SH-SY5Y (cell line): ENCODE measurements at regions not wholly inside any gene's neighbourhood (a gene's known extent, or its start where the extent isn't known, plus 50 kb on each side); places are given as distances from the start of the nearest gene placed in this dataset.

Experiments
- GATA2 ChIP-seq: IDR thresholded peaks from 2 replicates; pipeline ENCODE4 v1.6.1; 2011; ENCODE audit warnings: mild to moderate bottlenecking, low read depth, low read length
- GATA3 ChIP-seq: IDR thresholded peaks from 2 replicates; pipeline ENCODE4 v1.6.1; 2011; ENCODE audit warnings: low read depth, mild to moderate bottlenecking, low read length, moderate library complexity

DNA sequence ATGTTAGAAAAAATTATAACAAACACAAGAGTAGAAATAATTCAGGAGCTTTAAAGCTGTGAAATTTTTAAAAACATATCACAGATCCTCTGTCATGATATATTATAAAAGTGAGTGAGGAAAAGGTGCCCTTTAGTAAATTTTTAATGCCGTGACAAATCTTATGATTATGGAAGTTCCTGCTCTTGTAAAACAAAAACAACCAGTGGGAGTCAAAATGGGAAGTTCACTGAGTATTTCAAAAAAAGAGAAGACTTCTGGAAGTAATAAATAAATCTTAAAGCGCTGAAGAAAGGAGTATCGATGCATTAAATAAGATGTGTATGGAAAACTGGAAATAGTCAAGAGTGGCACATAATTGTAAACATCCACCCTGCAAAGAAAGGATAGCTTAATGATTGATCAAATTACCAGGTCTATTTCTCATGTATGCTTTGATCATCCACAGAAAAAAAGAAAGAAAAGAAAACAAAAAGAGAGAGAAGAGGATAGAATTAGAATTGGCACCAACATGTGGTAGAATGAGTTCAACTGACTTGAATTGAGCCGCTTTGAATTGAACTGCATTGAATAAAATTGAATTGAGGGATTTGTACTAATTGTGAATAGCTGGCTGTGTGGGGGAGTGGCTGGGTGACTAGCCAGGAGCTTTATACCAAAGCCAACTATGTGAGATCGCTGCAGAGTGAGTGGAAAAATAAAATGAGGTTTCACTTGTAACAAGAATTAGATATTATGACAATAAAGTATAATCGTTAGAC lies 647.6 kb upstream of the SPRY2 start:
- TF ChIP-seq GATA3 (no peak), GATA2 (no peak)

DNA sequence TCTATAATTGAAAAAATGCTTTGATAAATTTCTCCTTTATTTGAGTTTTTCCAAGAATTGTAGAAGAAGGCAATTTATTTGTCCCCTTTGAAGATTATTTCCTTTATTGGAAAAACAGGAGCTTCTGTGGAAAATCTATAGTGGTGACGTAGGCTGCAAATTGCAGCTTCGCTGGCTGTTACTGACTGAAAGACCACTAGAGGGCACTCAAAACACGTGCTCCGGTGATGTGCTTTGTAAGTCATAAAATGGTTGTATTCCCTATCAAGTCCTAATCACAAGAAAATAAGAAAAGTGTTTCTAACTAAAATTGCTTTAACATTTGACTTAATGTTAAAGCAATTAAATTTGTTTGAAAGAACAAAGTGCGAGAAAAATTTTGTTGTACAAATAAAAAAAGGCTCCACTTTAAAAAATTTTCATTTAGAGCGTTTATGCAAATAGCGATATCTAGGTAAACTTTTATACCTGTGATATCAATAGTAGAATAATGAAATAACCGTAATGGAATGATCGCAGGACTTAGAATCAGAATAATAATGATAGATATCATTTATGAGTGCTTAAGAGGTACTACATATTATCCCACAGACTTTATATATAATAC lies 638.2 kb upstream of the SPRY2 start:
- TF ChIP-seq GATA3 (no peak), GATA2 (no peak)

GRCh38 chr13:80977168-80977567 lies 636.2 kb upstream of the SPRY2 start:
- TF ChIP-seq GATA3 (no peak), GATA2 (no peak)

DNA sequence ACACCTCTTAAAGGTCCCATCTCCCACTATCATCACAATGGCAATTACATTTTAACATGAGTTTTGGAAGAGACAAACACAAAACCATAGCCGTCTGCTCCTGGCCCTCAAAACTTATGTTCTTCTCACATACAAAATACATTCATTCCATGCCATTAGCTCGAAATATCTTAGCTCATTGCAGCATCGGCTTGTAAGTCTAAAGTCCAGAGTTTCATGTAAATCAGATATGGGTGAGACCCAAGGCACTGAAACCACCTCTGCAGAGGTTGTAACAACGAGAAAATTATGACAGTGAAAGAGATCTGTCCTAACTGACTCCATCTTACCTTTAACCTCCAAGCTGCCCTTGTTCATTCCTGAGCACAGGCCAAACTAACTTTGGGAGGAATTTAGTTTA lies 635.0 kb upstream of the SPRY2 start:
- TF ChIP-seq GATA3 (no peak), GATA2 (no peak)

DNA sequence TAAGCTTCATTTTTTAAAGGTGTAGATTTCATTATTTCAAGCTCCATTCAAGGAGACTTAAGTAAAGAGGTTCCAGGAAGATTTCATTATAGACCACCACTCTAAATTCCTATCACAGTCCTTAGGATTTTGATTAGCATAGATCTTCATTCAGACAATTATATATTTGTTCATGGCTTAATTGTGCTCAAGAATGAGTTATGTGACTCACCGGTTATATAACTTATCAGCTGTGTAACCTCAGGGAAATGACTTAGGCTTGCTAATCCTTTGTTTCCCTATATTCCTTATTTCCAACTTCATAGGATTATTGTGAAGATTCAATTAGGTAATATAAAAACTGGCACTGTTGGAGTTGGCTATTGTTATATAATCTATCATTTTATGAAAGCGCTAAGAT lies 632.8 kb upstream of the SPRY2 start:
- no peak for TF ChIP-seq GATA2
- no peak for TF ChIP-seq GATA3

DNA sequence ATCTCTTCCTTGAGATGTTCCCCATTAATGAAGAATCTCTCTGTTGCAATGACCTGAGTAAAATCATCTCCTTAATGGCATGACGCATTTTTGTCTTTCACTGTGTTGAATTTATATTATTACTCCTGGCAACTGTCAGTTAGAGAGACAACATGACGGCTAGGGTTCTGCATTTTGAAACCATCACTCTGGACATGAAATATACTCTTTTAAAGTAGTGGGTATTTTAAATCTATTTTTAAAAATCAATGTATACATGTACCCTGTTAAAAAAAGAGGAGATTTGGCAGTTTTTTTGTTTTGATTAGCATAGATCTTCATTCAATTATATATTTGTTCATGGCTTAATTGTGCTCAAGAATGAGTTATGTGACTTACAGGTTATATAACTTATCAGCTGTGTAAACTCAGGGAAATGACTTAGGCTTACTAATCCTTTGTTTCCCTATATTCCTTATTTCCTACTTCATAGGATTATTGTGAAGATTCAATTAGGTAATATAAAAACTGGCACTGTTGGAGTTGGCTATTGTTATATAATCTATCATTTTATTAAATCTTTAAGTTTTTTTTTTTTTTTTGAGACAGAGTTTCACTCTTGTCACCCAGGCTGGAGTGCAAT lies 632.0 kb upstream of the SPRY2 start:
- TF ChIP-seq GATA3: no peak
- TF ChIP-seq GATA2: no peak

DNA sequence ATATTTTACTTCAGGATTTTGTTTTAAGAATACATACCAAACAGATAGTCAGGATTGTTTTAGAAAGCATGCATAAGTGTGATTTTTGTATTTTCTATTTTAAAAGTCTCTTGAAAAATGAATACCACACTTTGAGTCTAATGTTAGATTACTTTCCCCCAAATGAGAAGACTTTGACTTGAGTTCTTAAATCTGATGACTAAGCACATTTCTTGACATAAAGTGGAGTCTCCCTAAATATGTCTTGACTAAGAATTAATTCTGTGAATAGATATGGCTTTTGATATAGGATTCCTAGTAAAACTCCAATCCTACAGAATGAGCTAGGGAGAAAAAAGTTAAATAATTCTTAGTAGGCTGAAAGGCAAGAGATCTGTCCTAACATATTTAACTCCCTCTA lies 624.2 kb upstream of the SPRY2 start:
- no peak for TF ChIP-seq GATA2
- no peak for TF ChIP-seq GATA3

DNA sequence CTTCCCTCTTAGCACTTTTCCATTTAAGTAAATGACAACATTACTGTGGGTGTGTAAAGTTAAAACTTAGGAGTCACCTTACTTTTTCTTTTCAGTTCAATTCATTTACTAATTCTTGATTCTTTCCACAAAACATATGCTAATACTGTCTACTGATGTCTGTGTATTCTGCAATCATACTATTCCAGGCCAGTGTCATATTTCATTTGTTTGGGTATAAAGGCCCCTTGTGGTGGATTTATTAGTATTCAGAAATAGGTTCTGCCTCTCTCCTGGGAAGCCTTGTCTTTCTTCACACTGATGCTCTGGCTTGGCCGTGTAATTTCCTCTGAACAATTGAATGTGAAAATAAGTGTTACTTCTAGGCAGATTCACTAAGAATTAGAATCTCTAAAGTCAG lies 621.9 kb upstream of the SPRY2 start:
- TF ChIP-seq GATA3 (no peak), GATA2 (no peak)

GRCh38 chr13:80962173-80962572 lies 621.2 kb upstream of the SPRY2 start:
- no peak for TF ChIP-seq GATA2
- no peak for TF ChIP-seq GATA3

DNA sequence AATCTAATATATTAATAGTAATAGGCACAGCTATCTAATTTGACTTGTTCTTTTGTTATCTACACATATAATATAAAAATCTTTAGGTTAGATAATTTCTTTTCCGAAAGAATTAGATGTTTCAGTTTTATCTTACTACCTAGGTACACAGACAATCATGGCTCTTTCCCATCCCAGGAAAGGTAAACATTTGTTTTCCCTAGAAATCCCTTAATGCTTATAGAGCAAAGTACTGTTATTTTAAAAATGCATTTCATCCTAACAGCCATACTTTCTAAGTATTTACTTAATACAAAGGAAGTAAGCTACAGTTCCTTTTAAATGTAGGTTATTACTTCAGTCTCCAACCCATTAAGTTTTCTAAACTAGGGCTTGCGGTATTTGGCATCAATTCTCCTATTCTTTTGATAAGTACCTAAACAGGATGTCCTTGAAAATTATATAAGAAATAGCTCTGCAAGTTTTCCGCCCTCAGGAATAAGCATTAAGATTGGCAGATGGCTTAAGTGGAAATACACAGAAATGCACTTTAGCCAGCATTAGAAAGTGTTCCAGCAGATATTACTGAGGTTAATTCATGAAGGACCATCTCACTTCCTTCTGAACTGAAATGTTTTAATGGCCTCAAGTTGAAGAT lies 616.2 kb upstream of the SPRY2 start:
- TF ChIP-seq GATA2 (no peak), GATA3 (no peak)

DNA sequence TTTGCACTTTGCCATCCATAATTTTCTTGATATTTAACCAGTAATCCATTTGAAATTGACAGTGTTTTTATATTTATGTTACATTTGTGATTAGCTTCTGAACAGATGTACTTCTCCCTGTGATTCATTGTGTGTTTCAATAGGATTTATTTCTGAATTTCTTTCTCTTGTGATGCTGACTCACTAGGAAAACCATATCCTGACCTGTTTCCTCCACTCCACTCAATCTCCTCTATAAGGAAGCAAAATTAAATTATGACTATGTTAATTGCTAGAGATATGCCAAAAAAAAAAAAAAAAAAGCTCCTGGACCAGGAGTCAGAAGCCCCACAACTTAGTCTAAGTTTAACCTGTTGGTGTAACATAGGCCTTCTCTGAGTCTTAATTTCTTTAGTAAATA lies 614.6 kb upstream of the SPRY2 start:
- no peak for TF ChIP-seq GATA2

GRCh38 chr13:80952158-80952557 lies 611.2 kb upstream of the SPRY2 start:
- no peak for TF ChIP-seq GATA3
- TF ChIP-seq GATA2: no peak

GRCh38 chr13:80946008-80946802 lies 605.3 kb upstream of the SPRY2 start:
- TF ChIP-seq GATA2: no peak
- TF ChIP-seq GATA3: no peak

- TF ChIP-seq GATA3: no peak
- TF ChIP-seq GATA2: no peak
These were observed 604.4 kb upstream of the SPRY2 start for GRCh38 chr13:80945328-80945727.
